Esophagus muscularis mucosa (tissue), 3 donors: ENCODE measurements at regions not wholly inside any gene's neighbourhood (a gene's known extent, or its start where the extent isn't known, plus 50 kb on each side); places are given as distances from the start of the nearest gene placed in this dataset.

Source experiments
- CTCF ChIP-seq, 3 experiments: fragments of 200-600 bp in 2 of 3; fragments of 450-650 bp in 1 of 3; sonication (generic) in 2 of 3; IDR thresholded peaks; one replicate each; pipeline ENCODE4 v1.5.1; 2017 to 2019; ENCODE audit warnings: antibody characterized with exemption in 3 of 3, mild to moderate bottlenecking in 2 of 3, moderate library complexity in 1 of 3
- POLR2A ChIP-seq: fragments of 450-650 bp; IDR thresholded peaks from one replicate; pipeline ENCODE4 v1.6.1; 2017; ENCODE audit warnings: antibody characterized with exemption, moderate library complexity, mild to moderate bottlenecking, low read depth
- POLR2AphosphoS5 ChIP-seq, 2 donors: sonication (generic); formaldehyde crosslinking; IDR thresholded peaks; one replicate each; pipeline ENCODE4 v1.6.1; 2017; ENCODE audit warnings: antibody characterized with exemption in 2 of 2

- TF ChIP-seq POLR2A (no peak), POLR2AphosphoS5 (IDR thresholded peaks at IDR 0.05) (no peak), CTCF (IDR thresholded peaks at IDR 0.05) (no peak)
Measured at GRCh38 chrX:116657071-116657470, 194.3 kb upstream of the CT83 start.
